B cell (primary cell): ENCODE measurements at regions not wholly inside any gene's neighbourhood (a gene's known extent, or its start where the extent isn't known, plus 50 kb on each side); places are given as distances from the start of the nearest gene placed in this dataset.

Experiments
- CTCF ChIP-seq: fragments of 200-600 bp; IDR thresholded peaks from one replicate; pipeline ENCODE4 v1.8.0; 2022; ENCODE audit warnings: antibody characterized with exemption, mild to moderate bottlenecking
- EZH2 ChIP-seq: IDR thresholded peaks from 2 replicates; pipeline ENCODE4 v1.6.1; 2012; ENCODE audit warnings: borderline replicate concordance, low read depth, mild to moderate bottlenecking, moderate library complexity, low read length; ENCODE audit not compliant: insufficient read depth, poor library complexity, severe bottlenecking

- no peak for TF ChIP-seq CTCF
- no peak for TF ChIP-seq EZH2
Observed at GRCh38 chr12:31201382-31201781, 124.6 kb downstream of the SINHCAF start.
